Left ventricle myocardium inferior (tissue), 1 donor: ENCODE measurements at regions not wholly inside any gene's neighbourhood (a gene's known extent, or its start where the extent isn't known, plus 50 kb on each side); places are given as distances from the start of the nearest gene placed in this dataset.

Source experiments
- DNase-seq: peaks from one replicate; pipeline ENCODE4 v3.0.0-alpha.2; 2020
- H3K27ac ChIP-seq: fragments of 200-600 bp; replicated peaks from 2 replicates; pipeline ENCODE4 v1.8.0; 2021
- H3K27me3 ChIP-seq: fragments of 200-600 bp; 2 replicates; pipeline ENCODE4 v1.8.0; 2021; ENCODE audit warnings: low read depth
- H3K36me3 ChIP-seq: fragments of 200-600 bp; 2 replicates; pipeline ENCODE4 v1.8.0; 2021
- H3K4me1 ChIP-seq: fragments of 200-600 bp; 2 replicates; pipeline ENCODE4 v1.8.0; 2021
- H3K4me3 ChIP-seq: fragments of 200-600 bp; 2 replicates; pipeline ENCODE4 v1.8.0; 2021; ENCODE audit warnings: mild to moderate bottlenecking, moderate library complexity
- H3K9me3 ChIP-seq: fragments of 200-600 bp; replicated peaks from 2 replicates; pipeline ENCODE4 v1.8.0; 2021
- CTCF ChIP-seq: fragments of 200-600 bp; IDR thresholded peaks from 2 replicates; pipeline ENCODE4 v1.8.0; 2021; ENCODE audit warnings: antibody characterized with exemption, mild to moderate bottlenecking, borderline replicate concordance
- intact Hi-C: fragments of 100-400 bp; cut with micrococcal nuclease; formaldehyde crosslinking; loops from one replicate; pipeline ENCODE4 v1.11.0; 2022
- donor health status: DM: no; HTN: yes; CAD: no; lungs with severe emphysema.

GRCh38 chr7:116441534-116441933 is 58.0 kb upstream of the CAV2 start:
- DNase-seq = no peak
- intact Hi-C loops = loop anchor here (10.0 kb wide), 1 partner anchor 53 kb away; the partner anchor contains the start of gene CAV2
- H3K36me3 ChIP-seq = no peaks in the 10 kb centered on the region
- H3K4me1 ChIP-seq = peaks cover 75% of the 10 kb centered on the region
- H3K27ac ChIP-seq = peak overlapping the region; percentile 84
- H3K9me3 ChIP-seq = no peaks in the 10 kb centered on the region
- no peaks in the 10 kb centered on the region for H3K27me3 ChIP-seq
- no peak overlapping the region for H3K4me3 ChIP-seq
- TF ChIP-seq CTCF = no peak

GRCh38 chr7:116443101-116443523 is 56.4 kb upstream of the CAV2 start:
- Histone ChIP-seq H3K4me1 (peaks cover 88% of the 10 kb centered on the region), H3K9me3 (no peaks in the 10 kb centered on the region), H3K4me3 (no peak overlapping the region), H3K36me3 (no peaks in the 10 kb centered on the region), H3K27ac (peak overlapping the region; percentile 84), H3K27me3 (no peaks in the 10 kb centered on the region)
- no peak for TF ChIP-seq CTCF
- intact Hi-C loops = loop anchor here (10.0 kb wide), 1 partner anchor 52 kb away; the partner anchor contains the start of gene CAV2
- DNase-seq = no peak

GRCh38 chr7:116443646-116444045 is 55.9 kb upstream of the CAV2 start:
- intact Hi-C loops = loop anchor here (10.0 kb wide), 1 partner anchor 51 kb away; the partner anchor contains the start of gene CAV2
- H3K27me3 ChIP-seq = no peaks in the 10 kb centered on the region
- peaks cover 88% of the 10 kb centered on the region for H3K4me1 ChIP-seq
- no peaks in the 10 kb centered on the region for H3K9me3 ChIP-seq
- DNase-seq = no peak
- no peaks in the 10 kb centered on the region for H3K36me3 ChIP-seq
- no peak overlapping the region for H3K4me3 ChIP-seq
- H3K27ac ChIP-seq = peak overlapping the region; percentile 84
- no peak for TF ChIP-seq CTCF

- no peak overlapping the region for H3K4me3 ChIP-seq
- TF ChIP-seq CTCF = no peak
- H3K4me1 ChIP-seq = peaks cover 86% of the 10 kb centered on the region
- no peak for DNase-seq
- no peaks in the 10 kb centered on the region for H3K9me3 ChIP-seq
- intact Hi-C loops = loop anchor here (10.0 kb wide), 1 partner anchor 49 kb away; the partner anchor contains the start of gene CAV2
- H3K27ac ChIP-seq = peak overlapping the region; percentile 36
- H3K36me3 ChIP-seq = no peaks in the 10 kb centered on the region
- no peaks in the 10 kb centered on the region for H3K27me3 ChIP-seq
Observed at GRCh38 chr7:116445447-116446211, 53.9 kb upstream of the CAV2 start.

GRCh38 chr7:116446212-116446855 is 53.2 kb upstream of the CAV2 start:
- no peak for DNase-seq
- no peak for TF ChIP-seq CTCF
- no peaks in the 10 kb centered on the region for H3K36me3 ChIP-seq
- peak overlapping the region; percentile 36 for H3K27ac ChIP-seq
- H3K4me1 ChIP-seq = peaks cover 84% of the 10 kb centered on the region
- H3K27me3 ChIP-seq = no peaks in the 10 kb centered on the region
- H3K9me3 ChIP-seq = no peaks in the 10 kb centered on the region
- intact Hi-C loops = loop anchor here (10.0 kb wide), 1 partner anchor 48 kb away; the partner anchor contains the start of gene CAV2
- no peak overlapping the region for H3K4me3 ChIP-seq
